Pons (tissue), 1 donor: ENCODE measurements at regions not wholly inside any gene's neighbourhood (a gene's known extent, or its start where the extent isn't known, plus 50 kb on each side); places are given as distances from the start of the nearest gene placed in this dataset.

Source experiments
- DNase-seq: peaks from one replicate; pipeline ENCODE4 v3.0.0-alpha.2; 2016; ENCODE audit warnings: low spot score

DNA sequence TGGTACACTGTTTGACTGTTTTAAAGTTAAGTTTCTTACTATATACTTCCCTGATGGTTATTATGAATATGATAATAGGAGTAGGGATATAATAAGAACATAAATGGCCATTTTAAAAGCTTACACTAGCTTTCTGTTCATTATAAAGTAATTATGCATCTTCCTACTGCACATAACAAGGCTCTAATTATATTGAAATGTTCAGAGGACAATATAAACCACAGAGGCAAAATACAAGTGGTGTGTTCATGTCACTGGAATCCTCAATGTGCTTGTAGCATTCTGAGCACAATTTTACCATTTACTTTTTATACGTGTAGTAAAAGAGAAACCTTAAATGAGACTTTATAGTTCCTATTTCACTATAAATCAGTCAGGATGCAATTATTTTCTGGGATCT, 268.3 kb downstream of the TMA16 start:
- DNase-seq: peak; percentile 87

DNA sequence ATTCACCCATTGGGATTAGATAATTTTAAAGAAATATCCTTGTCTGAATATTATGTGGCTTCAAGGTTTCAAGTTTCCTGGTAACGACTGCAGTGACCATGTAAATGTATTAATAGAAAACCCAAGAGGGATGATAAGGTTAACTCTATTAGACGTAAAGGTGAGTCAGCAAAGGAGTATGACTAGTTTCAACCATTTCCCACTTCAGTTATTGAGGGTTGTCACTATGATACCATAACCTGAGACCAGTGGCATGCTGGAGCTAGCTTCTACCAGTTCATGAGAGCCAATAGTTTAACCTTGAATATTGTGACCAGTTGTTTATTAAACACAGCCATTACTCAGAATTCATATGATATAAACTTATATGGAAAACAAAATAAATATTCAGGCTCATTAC, 270.1 kb downstream of the TMA16 start:
- DNase-seq: no peak

- no peak for DNase-seq
Measured at GRCh38 chr4:163768014-163768413, 273.5 kb downstream of the TMA16 start.

- DNase-seq: no peak
Measured at GRCh38 chr4:163772238-163772637, 277.7 kb downstream of the TMA16 start.

- DNase-seq: no peak
Measured at GRCh38 chr4:163773940-163774339, 279.4 kb downstream of the TMA16 start.

GRCh38 chr4:163776957-163777356, 282.5 kb downstream of the TMA16 start:
- no peak for DNase-seq

DNA sequence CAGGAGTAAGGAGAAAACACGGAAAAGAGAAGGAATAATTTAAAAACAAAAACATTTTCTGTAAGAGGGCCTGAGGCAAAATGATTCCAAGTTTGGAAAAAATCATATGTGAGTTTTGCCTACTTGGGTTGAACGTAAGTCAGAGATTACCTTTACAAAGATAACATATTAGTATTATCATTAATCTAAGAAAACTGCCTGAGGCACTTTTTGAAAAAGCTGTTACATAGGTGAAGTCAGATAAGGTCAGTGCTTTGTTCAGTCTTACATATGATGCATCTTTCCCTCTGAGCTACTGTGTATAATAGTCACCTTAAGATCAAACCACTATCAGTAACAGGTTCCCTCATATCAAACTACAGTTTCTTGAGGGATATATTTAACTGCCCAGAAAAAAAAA, 287.2 kb downstream of the TMA16 start:
- no peak for DNase-seq

- DNase-seq: no peak
Measured at GRCh38 chr4:163790231-163790630, 295.7 kb downstream of the TMA16 start.

GRCh38 chr4:163795885-163796284, 301.4 kb downstream of the TMA16 start:
- DNase-seq: no peak

- DNase-seq: no peak
Measured at GRCh38 chr4:163804001-163804400, 309.5 kb downstream of the TMA16 start.

DNA sequence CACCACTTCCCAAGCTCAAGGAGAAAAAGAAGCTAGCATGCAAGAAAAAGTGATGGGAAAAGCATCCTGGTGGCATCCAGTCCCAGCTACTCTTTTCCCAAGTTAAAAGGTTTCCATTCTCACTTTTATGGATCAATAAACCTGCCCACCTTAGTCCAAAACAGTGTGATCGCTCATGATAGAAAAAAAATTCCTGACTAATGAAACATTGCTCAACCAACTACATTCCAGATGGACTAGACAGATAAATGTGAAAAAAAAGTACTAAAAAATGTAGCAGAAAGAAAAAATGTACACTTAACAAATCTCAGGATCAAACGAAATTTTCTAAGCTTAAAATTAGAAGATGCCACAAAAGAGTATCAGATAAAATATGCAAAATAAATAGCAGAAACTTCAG, 312.2 kb downstream of the TMA16 start:
- no peak for DNase-seq

GRCh38 chr4:163808011-163808410, 313.5 kb downstream of the TMA16 start:
- no peak for DNase-seq

DNA sequence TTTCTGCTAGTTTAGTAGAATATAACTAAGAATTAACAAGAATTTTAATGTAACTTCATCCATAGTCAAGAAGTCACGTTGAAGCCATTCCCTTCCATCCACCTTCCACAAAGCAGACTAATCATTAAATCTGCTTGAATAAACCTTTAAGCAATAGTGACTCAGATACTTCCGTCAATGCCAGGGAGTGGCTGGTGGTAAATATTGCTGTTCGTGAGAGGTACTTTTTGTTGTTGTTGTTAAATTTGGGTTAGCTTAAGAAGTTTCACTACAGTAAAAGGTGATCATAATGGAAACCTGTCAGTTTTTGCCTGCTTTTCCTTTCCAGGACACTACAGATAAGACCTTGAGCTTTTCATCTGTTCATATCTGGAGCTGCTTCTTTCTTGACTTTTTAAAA, 316.3 kb downstream of the TMA16 start:
- no peak for DNase-seq

- DNase-seq: no peak
Measured at GRCh38 chr4:163815776-163816175, 321.3 kb downstream of the TMA16 start.

DNA sequence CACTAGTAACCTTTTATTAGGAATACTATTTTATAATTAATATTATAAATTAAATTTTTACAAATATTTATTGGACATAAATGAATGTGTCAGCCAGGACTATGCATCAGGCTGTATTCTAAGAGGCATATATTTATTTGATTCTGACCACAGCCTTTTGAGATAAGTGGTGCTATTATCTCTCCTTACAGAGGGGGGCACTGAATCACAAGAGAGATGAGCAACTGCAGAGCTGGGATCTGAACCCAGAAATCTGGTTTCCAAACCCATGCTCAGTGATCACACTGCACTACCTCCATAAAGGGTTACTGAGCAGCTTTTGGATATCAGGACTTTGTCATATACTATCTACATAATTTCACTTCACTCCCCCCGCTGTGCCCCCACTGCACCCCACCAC, 322.0 kb downstream of the TMA16 start:
- DNase-seq: no peak

DNA sequence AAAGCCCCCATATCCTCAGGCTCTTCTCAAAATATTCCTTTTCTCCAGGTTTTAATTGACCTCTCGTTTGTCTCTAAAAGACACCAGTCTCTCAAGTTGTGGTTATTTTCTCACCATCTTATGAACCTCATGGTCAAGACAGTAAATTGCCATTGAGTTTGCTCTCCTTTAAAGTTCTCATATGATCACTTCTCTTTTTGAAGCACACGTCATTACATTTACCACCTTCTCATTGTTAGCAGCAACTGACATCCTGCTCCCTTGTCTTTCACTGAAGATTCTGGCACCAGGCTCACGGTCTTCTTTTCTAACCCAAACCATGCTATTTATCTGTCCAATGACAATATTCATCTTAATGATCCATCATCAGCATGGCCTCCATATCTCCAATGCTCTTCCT, 324.2 kb downstream of the TMA16 start:
- DNase-seq: no peak

DNA sequence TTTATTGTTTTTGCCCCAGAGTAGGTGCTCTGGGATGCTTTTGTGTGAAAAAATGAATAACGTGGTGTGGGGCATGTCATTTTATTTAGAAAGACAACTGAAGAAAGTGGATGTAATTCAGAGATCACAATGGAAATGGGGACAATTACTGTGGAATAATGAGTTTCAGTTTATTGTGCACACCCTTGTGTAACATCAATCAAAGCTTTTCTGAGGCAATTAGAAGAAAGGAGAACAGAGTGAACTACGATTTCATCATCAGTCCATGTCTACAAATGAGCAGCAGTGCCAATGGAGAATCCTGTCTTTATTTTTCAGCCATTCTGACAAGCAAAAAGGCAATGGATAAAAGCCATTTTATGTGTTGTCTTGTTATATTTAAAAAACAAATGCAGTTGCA, 339.2 kb downstream of the TMA16 start:
- peak; percentile 14 for DNase-seq

DNA sequence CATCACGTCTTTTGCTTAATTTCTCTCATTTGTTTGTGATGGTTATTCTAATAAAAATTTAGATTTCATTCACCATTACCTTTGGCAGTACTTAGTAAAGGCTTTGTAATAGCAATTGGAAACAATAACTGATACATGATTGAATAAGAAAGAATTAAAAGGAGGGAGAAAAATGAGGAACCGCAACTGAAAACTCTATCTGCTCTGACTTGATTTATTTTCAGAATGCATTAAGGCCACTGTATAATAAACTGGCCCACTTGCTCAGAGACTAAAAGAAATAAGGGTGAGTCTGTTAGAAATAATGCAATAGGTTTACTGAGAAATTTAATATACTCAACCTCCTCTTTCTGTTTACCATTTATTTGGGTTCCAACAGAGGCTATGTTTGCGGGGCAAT, 351.5 kb downstream of the TMA16 start:
- DNase-seq: no peak

GRCh38 chr4:163852246-163852645, 357.8 kb downstream of the TMA16 start:
- DNase-seq: no peak

DNA sequence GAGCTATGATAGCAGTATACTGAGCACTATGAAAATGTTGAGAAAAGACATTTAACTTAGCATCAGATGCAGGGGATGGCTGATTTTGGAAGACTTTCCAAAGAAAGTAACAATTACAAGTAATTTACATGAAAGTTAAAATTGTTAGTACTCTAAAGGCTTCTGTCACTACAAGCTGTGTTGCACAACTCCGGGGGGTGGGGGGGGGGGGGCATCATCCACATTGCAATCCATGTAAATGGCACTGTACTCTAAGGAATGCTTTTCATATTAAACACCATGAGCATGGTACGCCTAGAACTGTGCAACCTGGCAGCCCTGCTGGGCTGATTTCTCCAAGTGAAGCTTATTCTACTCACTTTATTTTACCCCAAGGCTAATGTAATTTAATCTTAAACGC, 363.4 kb downstream of the TMA16 start:
- no peak for DNase-seq

- DNase-seq: no peak
Measured at GRCh38 chr4:163858515-163858914, 364.0 kb downstream of the TMA16 start.

DNA sequence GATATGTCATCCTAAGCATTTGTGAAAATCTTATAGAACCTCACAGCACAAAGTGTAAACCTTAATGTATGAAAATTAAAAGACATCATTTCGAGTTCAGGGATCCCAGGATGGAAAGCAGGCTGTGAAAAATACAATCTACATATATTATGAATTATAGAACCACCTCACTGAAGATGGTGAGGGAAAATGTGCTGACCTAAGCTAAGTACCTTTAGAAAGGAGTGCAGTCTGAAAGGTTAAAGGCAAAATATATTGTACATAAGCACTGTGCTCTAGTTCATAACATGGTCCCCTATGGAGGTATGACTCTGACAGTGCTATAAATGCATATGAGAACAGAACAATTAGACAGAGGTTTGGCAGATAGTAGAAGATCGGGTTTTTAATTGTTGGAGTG, 368.6 kb downstream of the TMA16 start:
- DNase-seq: no peak

- DNase-seq: no peak
Measured at GRCh38 chr4:163865010-163865409, 370.5 kb downstream of the TMA16 start.

DNA sequence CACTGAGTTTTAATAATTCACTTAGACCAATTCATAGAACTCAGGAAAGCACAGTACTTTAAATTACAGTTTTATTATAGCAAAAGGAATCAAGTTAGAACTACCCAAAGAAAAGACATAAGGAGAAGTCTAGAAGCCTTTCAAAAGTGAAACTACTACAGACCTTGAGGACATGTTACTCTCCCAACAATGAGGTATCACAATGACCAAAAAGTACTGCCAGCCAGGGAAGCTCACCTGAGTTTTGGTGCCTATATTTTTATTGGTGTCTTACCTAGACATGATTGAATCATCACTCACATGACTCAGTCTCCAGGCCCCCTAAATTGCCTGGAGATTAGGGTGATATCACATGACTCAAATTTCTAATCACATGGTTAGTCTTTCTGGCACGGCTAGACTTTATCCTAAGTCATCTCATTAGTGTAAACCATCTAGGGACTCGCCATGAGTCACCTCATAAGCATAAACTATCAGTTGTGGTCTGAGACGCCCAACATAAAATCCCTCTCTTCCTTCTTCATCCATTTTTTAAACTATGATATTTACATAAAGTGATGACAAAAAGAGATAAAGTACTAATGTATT, 372.3 kb downstream of the TMA16 start:
- DNase-seq: no peak

DNA sequence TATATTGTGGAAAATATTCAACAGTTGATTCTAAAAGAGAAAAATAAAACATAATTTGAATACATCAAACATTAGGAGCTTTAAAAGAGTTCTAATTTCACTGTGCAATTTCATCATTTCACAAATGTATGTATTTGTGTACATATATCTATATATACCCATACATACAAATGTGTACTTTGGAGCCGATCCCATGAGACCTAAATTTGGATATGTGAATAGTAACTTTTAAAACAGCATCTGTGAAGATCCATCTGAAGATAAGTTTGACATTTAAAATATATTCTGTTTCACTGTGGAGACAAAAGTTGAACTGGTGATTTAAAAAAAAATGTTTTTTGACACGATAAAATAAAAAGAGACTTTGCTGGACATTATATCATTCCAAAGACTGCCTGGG, 374.0 kb downstream of the TMA16 start:
- DNase-seq: no peak
